ENCODE measurements at regions not wholly inside any gene's neighbourhood (a gene's known extent, or its start where the extent isn't known, plus 50 kb on each side); places are given as distances from the start of the nearest gene placed in this dataset.

- Histone ChIP-seq H3K4me3 (ENCODE audit: extremely low read depth in 1 of 4, insufficient read depth in 2 of 4, low read depth in 3 of 4, low read length in 4 of 4) (no peak overlapping the region), H4K8ac (ENCODE audit: extremely low read depth, insufficient read depth, low read length) (no peak overlapping the region), H4K5ac (ENCODE audit: insufficient read length, low read depth, low read length) (no peak overlapping the region), H2AFZ (ENCODE audit: low read length) (no peak overlapping the region), H3K27me3 (replicated peaks in 1 of 4; ENCODE audit: control insufficient read depth in 3 of 4, extremely low read depth in 1 of 4, insufficient read depth in 3 of 4, low read length in 3 of 4) (no peaks in the 10 kb centered on the region), H2AK5ac (ENCODE audit: low read depth, low read length) (no peak overlapping the region), H3K23ac (ENCODE audit: insufficient read length) (no peak overlapping the region), H3K18ac (ENCODE audit: extremely low read depth, low read length) (no peak overlapping the region), H3K4ac (replicated peaks; ENCODE audit: insufficient read length, low read depth, low read length) (no peak overlapping the region), H3K27ac (ENCODE audit: low read depth, low read length) (no peak overlapping the region), H3K36me3 (ENCODE audit: control insufficient read depth in 2 of 4, insufficient read depth in 4 of 4, low read length in 3 of 4) (no peaks in the 10 kb centered on the region), H3K56ac (replicated peaks; ENCODE audit: insufficient read length, low read depth, low read length) (no peak overlapping the region), H2BK20ac (ENCODE audit: low read length) (no peak overlapping the region), H3K4me2 (ENCODE audit: insufficient read depth in 1 of 2, low read depth in 2 of 2, low read length in 2 of 2) (no peak overlapping the region), H3K9me3 (ENCODE audit: insufficient read depth in 2 of 2, low read depth in 1 of 2, low read length in 1 of 2) (no peaks in the 10 kb centered on the region), H3K23me2 (ENCODE audit: low read depth, low read length) (no peaks in the 10 kb centered on the region), H3K79me1 (ENCODE audit: low read depth, low read length) (no peaks in the 10 kb centered on the region), H2BK15ac (ENCODE audit: low read length) (no peak overlapping the region), H3K79me2 (ENCODE audit: control insufficient read depth in 1 of 2, insufficient read depth in 2 of 2, low read length in 2 of 2) (no peaks in the 10 kb centered on the region), H4K91ac (replicated peaks; ENCODE audit: insufficient read length, low read length) (no peak overlapping the region), H2BK12ac (ENCODE audit: low read depth, low read length) (no peak overlapping the region), H2BK5ac (ENCODE audit: low read depth, low read length) (no peak overlapping the region), H2BK120ac (replicated peaks; ENCODE audit: low read depth, low read length) (no peak overlapping the region), H3K4me1 (replicated peaks in 1 of 4; ENCODE audit: control insufficient read depth in 3 of 4, insufficient read depth in 4 of 4, low read length in 3 of 4) (peaks cover 0 to 3% (median 0%) of the 10 kb centered on the region in 4 experiments; a peak in 1 of 7 replicates), H4K20me1 (replicated peaks in 1 of 2; ENCODE audit: control insufficient read depth in 1 of 2, insufficient read depth in 2 of 2, low read length in 2 of 2) (no peaks in the 10 kb centered on the region), H3K9ac (replicated peaks in 1 of 4; ENCODE audit: extremely low read depth in 1 of 4, low read depth in 3 of 4, low read length in 3 of 4) (no peak overlapping the region), H3K14ac (ENCODE audit: insufficient read length) (no peak overlapping the region)
- DNase-seq (ENCODE audit: low read depth in 1 of 2, low spot score in 2 of 2): no peak
- WGBS, 2 experiments (ENCODE audit: extremely low coverage in 1 of 2, insufficient coverage in 1 of 2, insufficient read length in 1 of 2, insufficient replicate concordance in 2 of 2, low coverage in 1 of 2, low lambda C conversion rate in 2 of 2, missing lambda C conversion rate in 1 of 2): 91% methylated on average over 2 of the region's 2 CpGs; no CpG with 5 or more reads in 1 of the 2 experiments
- POLR2A ChIA-PET (ENCODE audit: partially characterized antibody): interaction anchor here (1.3 kb wide), 1 partner anchor 67 kb away, joined by 5 read pairs; no protein-coding TSS in a partner anchor
- FAIRE-seq: no peak
- CTCF ChIA-PET (ENCODE audit: partially characterized antibody): interaction anchor here (0.7 to 17.5 kb wide), 2 partner anchors 17 to 73 kb away, joined by 3 to 275 read pairs; no protein-coding TSS in a partner anchor
- TF ChIP-seq KDM1A (IDR thresholded peaks at IDR 0.05; ENCODE audit: borderline replicate concordance, low read length) (no peak), POLR2AphosphoS5 (IDR thresholded peaks at IDR 0.05; ENCODE audit: low read depth, low read length) (no peak), KDM5A (IDR thresholded peaks at IDR 0.05; ENCODE audit: low read length) (no peak), EP300 (IDR thresholded peaks at IDR 0.05; ENCODE audit: borderline replicate concordance in 1 of 2, low read depth in 2 of 2, low read length in 2 of 2) (no peak), SRF (IDR thresholded peaks at IDR 0.05; ENCODE audit: low read depth, low read length) (no peak), TAF7 (optimal IDR thresholded peaks at IDR 0.05; ENCODE audit: borderline replicate concordance, low read depth, low read length) (no peak), CREB1 (IDR thresholded peaks at IDR 0.05) (no peak), GABPA (IDR thresholded peaks at IDR 0.05; ENCODE audit: borderline replicate concordance, insufficient read depth, low read length) (no peak), RXRA (IDR thresholded peaks at IDR 0.05; ENCODE audit: insufficient read depth, low read depth, low read length) (no peak), SP4 (IDR thresholded peaks at IDR 0.05; ENCODE audit: low read length) (no peak), BACH1 (IDR thresholded peaks at IDR 0.05; ENCODE audit: low read length) (no peak), TEAD4 (IDR thresholded peaks at IDR 0.05; ENCODE audit: low read depth, low read length) (no peak), E2F6 (IDR thresholded peaks at IDR 0.05) (no peak)
- TF ChIP-seq, protein P1, sequence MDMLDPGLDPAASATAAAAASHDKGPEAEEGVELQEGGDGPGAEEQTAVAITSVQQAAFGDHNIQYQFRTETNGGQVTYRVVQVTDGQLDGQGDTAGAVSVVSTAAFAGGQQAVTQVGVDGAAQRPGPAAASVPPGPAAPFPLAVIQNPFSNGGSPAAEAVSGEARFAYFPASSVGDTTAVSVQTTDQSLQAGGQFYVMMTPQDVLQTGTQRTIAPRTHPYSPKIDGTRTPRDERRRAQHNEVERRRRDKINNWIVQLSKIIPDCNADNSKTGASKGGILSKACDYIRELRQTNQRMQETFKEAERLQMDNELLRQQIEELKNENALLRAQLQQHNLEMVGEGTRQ (IDR thresholded peaks at IDR 0.05; ENCODE audit: low read length): no peak
Measured at GRCh38 chr1:40928699-40929098, 50.8 kb upstream of the CTPS1 start.

All from H1 (cell line).